ENCODE measurements at regions not wholly inside any gene's neighbourhood (a gene's known extent, or its start where the extent isn't known, plus 50 kb on each side); places are given as distances from the start of the nearest gene placed in this dataset.

GRCh38 chr4:20037745-20038144, 214.0 kb upstream of the SLIT2 start:
- no peak for TF ChIP-seq POLR2A (IDR thresholded peaks at IDR 0.05)
- no peak for TF ChIP-seq CTCF (IDR thresholded peaks at IDR 0.05)
- TF ChIP-seq EP300 (IDR thresholded peaks at IDR 0.05): no peak
- TF ChIP-seq POLR2AphosphoS5 (IDR thresholded peaks at IDR 0.05): no peak
